H1 (cell line): ENCODE measurements at regions not wholly inside any gene's neighbourhood (a gene's known extent, or its start where the extent isn't known, plus 50 kb on each side); places are given as distances from the start of the nearest gene placed in this dataset.
"Not testable (repeated sequence)": the region's sequence is repeated elsewhere in the genome, so short reads cannot be mapped to it uniquely, and the experiment has no call there.

Experiments used
- CTCF ChIA-PET: fragments of 300-600 bp; sonication (Branson Sonifier 250); formaldehyde crosslinking; loops from one replicate; lab custom pipeline; 2021; ENCODE audit not compliant: partially characterized antibody; lab: Charles Lee
- POLR2A ChIA-PET: fragments of 300-600 bp; sonication (Branson Sonifier 250); formaldehyde crosslinking; loops from one replicate; lab custom pipeline; 2021; ENCODE audit warnings: inconsistent platforms; ENCODE audit not compliant: partially characterized antibody; lab: Charles Lee
- DNase-seq, 2 experiments: peaks; one replicate each; pipeline versions ENCODE4 v3.0.0 to v3.0.0-alpha.2; 2010 to 2022; ENCODE audit warnings: low spot score in 2 of 2, low read depth in 1 of 2, mixed read lengths in 1 of 2
- FAIRE-seq: peaks from 2 replicates; lab custom pipeline; 2011; peaks lifted over from hg19 to GRCh38; lab: Jason Lieb, UNC
- H2AFZ ChIP-seq: 2 replicates; pipeline ENCODE4 v1.8.1; 2012; ENCODE audit warnings: low read length, inconsistent platforms
- H2AK5ac ChIP-seq: 2 replicates; pipeline ENCODE4 v1.6.1; 2013; ENCODE audit warnings: low read depth, low read length
- H2BK120ac ChIP-seq: replicated peaks from 2 replicates; pipeline ENCODE3; 2013; ENCODE audit warnings: low read depth, low read length, inconsistent platforms
- H2BK12ac ChIP-seq: 2 replicates; pipeline ENCODE4 v1.6.1; 2013; ENCODE audit warnings: low read depth, low read length
- H2BK15ac ChIP-seq: 2 replicates; pipeline ENCODE4 v1.6.1; 2013; ENCODE audit warnings: low read length
- H2BK20ac ChIP-seq: 2 replicates; pipeline ENCODE4 v1.6.1; 2013; ENCODE audit warnings: low read length
- H2BK5ac ChIP-seq: 2 replicates; pipeline ENCODE4 v1.6.1; 2013; ENCODE audit warnings: low read depth, low read length
- H3K14ac ChIP-seq: 2 replicates; pipeline ENCODE4 v1.6.1; 2013; ENCODE audit warnings: inconsistent platforms; ENCODE audit not compliant: insufficient read length
- H3K18ac ChIP-seq: 2 replicates; pipeline ENCODE4 v1.6.1; 2013; ENCODE audit warnings: low read length; ENCODE audit errors: extremely low read depth
- H3K23ac ChIP-seq: 2 replicates; pipeline ENCODE4 v1.6.1; 2013; ENCODE audit warnings: inconsistent platforms; ENCODE audit not compliant: insufficient read length
- H3K23me2 ChIP-seq: 2 replicates; pipeline ENCODE4 v1.6.1; 2013; ENCODE audit warnings: low read depth, low read length
- H3K27ac ChIP-seq: 2 replicates; pipeline ENCODE4 v1.6.1; 2011; ENCODE audit warnings: low read depth, low read length, inconsistent platforms
- H3K27me3 ChIP-seq, 4 experiments: replicated peaks in 1 of 4; 1 replicate in 1 of 4; 2 replicates in 3 of 4; pipeline versions ENCODE4 v1.6.1 to v1.8.1; 2011 to 2013; ENCODE audit warnings: low read length in 3 of 4, mild to moderate bottlenecking in 3 of 4, inconsistent platforms in 2 of 4, mixed read lengths in 2 of 4, moderate library complexity in 1 of 4; ENCODE audit not compliant: control insufficient read depth in 3 of 4, insufficient read depth in 3 of 4; ENCODE audit errors: extremely low read depth in 1 of 4
- H3K36me3 ChIP-seq, 4 experiments: 2 replicates each; pipeline versions ENCODE4 v1.6.1 to v1.8.1; 2011 to 2013; ENCODE audit warnings: mild to moderate bottlenecking in 4 of 4, low read length in 3 of 4, moderate library complexity in 2 of 4, control low read depth in 1 of 4, inconsistent platforms in 1 of 4; ENCODE audit not compliant: insufficient read depth in 4 of 4, control insufficient read depth in 2 of 4
- H3K4ac ChIP-seq: replicated peaks from 2 replicates; pipeline ENCODE3; 2013; ENCODE audit warnings: low read length, low read depth, mixed read lengths, inconsistent platforms; ENCODE audit not compliant: insufficient read length
- H3K4me1 ChIP-seq, 4 experiments: replicated peaks in 1 of 4; 1 replicate in 1 of 4; 2 replicates in 3 of 4; pipeline versions ENCODE4 v1.6.1 to v1.8.1; 2011 to 2013; ENCODE audit warnings: low read length in 3 of 4, inconsistent platforms in 2 of 4, mixed read lengths in 1 of 4; ENCODE audit not compliant: insufficient read depth in 4 of 4, control insufficient read depth in 3 of 4
- H3K4me2 ChIP-seq, 2 experiments: 2 replicates each; pipeline versions ENCODE4 v1.6.1 to v1.8.1; 2011 to 2013; ENCODE audit warnings: low read depth in 2 of 2, low read length in 2 of 2, control low read depth in 1 of 2, inconsistent platforms in 1 of 2, mild to moderate bottlenecking in 1 of 2; ENCODE audit not compliant: insufficient read depth in 1 of 2
- H3K4me3 ChIP-seq, 4 experiments: fragments of 200-600, 300-600 bp in 1 of 4; sonication (generic), shearing (Covaris generic), sonication (Bioruptor Twin) in 1 of 4; 2 replicates each; pipeline versions ENCODE4 v1.5.1 to v1.8.1; 2011 to 2016; ENCODE audit warnings: low read length in 4 of 4, low read depth in 3 of 4, control low read depth in 2 of 4, inconsistent platforms in 2 of 4, mild to moderate bottlenecking in 2 of 4, mixed read lengths in 1 of 4, moderate library complexity in 1 of 4; ENCODE audit not compliant: insufficient read depth in 2 of 4; ENCODE audit errors: extremely low read depth in 1 of 4
- H3K56ac ChIP-seq: replicated peaks from 2 replicates; pipeline ENCODE3; 2013; ENCODE audit warnings: low read depth, mild to moderate bottlenecking, mixed read lengths, low read length, inconsistent platforms; ENCODE audit not compliant: insufficient read length
- H3K79me1 ChIP-seq: 2 replicates; pipeline ENCODE4 v1.6.1; 2013; ENCODE audit warnings: low read depth, low read length, control low read depth
- H3K79me2 ChIP-seq, 2 experiments: 2 replicates each; pipeline versions ENCODE4 v1.6.1 to v1.8.1; 2012 to 2013; ENCODE audit warnings: low read length in 2 of 2, mild to moderate bottlenecking in 2 of 2, inconsistent platforms in 1 of 2; ENCODE audit not compliant: insufficient read depth in 2 of 2, control insufficient read depth in 1 of 2
- H3K9ac ChIP-seq, 4 experiments: replicated peaks in 1 of 4; 1 replicate in 1 of 4; 2 replicates in 3 of 4; pipeline versions ENCODE4 v1.6.1 to v1.8.1; 2011 to 2013; ENCODE audit warnings: low read depth in 3 of 4, low read length in 3 of 4, control low read depth in 2 of 4, mild to moderate bottlenecking in 2 of 4, moderate library complexity in 2 of 4, inconsistent platforms in 1 of 4; ENCODE audit errors: extremely low read depth in 1 of 4
- H3K9me3 ChIP-seq, 2 experiments: 2 replicates each; pipeline versions ENCODE4 v1.6.1 to v1.8.1; 2012 to 2013; ENCODE audit warnings: mild to moderate bottlenecking in 2 of 2, moderate library complexity in 2 of 2, control low read depth in 1 of 2, inconsistent platforms in 1 of 2, low read depth in 1 of 2, low read length in 1 of 2, mixed read lengths in 1 of 2; ENCODE audit not compliant: insufficient read depth in 2 of 2
- H4K20me1 ChIP-seq, 2 experiments: replicated peaks in 1 of 2; 2 replicates each; pipeline versions ENCODE3 to v1.8.1; 2011 to 2013; ENCODE audit warnings: inconsistent platforms in 2 of 2, low read length in 2 of 2, mild to moderate bottlenecking in 1 of 2; ENCODE audit not compliant: insufficient read depth in 2 of 2, control insufficient read depth in 1 of 2
- H4K5ac ChIP-seq: 2 replicates; pipeline ENCODE4 v1.6.1; 2013; ENCODE audit warnings: low read length, low read depth, mixed read lengths, inconsistent platforms; ENCODE audit not compliant: insufficient read length
- H4K8ac ChIP-seq: 2 replicates; pipeline ENCODE4 v1.8.0; 2013; ENCODE audit warnings: mild to moderate bottlenecking, moderate library complexity, low read length, inconsistent platforms; ENCODE audit not compliant: insufficient read depth; ENCODE audit errors: extremely low read depth
- H4K91ac ChIP-seq: replicated peaks from 2 replicates; pipeline ENCODE3; 2013; ENCODE audit warnings: low read length, mixed read lengths, inconsistent platforms; ENCODE audit not compliant: insufficient read length
- WGBS, 2 experiments: shearing (Covaris generic) in 1 of 2; methylation state at CpG; one replicate each; pipeline versions ENCODE4 v1.1.6 to v1.1.7; 2013 to 2015; ENCODE audit warnings: low lambda C conversion rate in 2 of 2, mixed read lengths in 2 of 2, inconsistent platforms in 1 of 2, low coverage in 1 of 2, missing lambda C conversion rate in 1 of 2; ENCODE audit not compliant: insufficient replicate concordance in 2 of 2, insufficient coverage in 1 of 2, insufficient read length in 1 of 2; ENCODE audit errors: extremely low coverage in 1 of 2, missing lambda C conversion rate in 1 of 2; 5-methylcytosine and 5-hydroxymethylcytosine counted together

DNA sequence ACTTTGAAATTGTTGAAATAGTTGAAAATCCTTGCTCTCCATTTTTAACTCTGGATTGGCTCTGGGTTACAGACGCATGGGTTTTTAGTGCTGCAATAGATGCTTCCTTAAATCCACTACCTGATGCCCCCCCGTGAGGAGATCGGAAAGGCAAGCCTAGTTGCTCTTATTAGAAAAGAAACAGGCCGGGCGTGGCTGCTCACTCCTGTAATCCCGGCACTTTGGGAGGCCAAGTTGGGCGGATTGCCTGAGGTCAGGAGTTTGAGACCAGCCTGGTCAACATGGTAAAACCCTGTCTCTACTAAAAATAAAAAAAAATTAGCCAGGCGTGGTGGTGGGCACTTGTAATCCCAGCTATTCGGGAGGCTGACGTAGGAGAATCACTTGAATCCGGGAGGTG, 202.0 kb upstream of the FOXK1 start:
- DNase-seq, H2BK15ac ChIP-seq, H3K4me3 ChIP-seq, POLR2A ChIA-PET, H4K91ac ChIP-seq, H2BK12ac ChIP-seq, H3K56ac ChIP-seq, H3K23me2 ChIP-seq, H4K5ac ChIP-seq, H2AK5ac ChIP-seq, H2BK120ac ChIP-seq, H3K36me3 ChIP-seq, H3K79me1 ChIP-seq, H4K20me1 ChIP-seq, H3K4me2 ChIP-seq, H3K27ac ChIP-seq, H4K8ac ChIP-seq, H3K27me3 ChIP-seq, H3K14ac ChIP-seq, H2BK20ac ChIP-seq, H3K18ac ChIP-seq, H2BK5ac ChIP-seq, FAIRE-seq, H3K4me1 ChIP-seq, H3K23ac ChIP-seq, H3K9ac ChIP-seq, H2AFZ ChIP-seq, H3K79me2 ChIP-seq, H3K4ac ChIP-seq: not testable (repeated sequence)
- CTCF ChIA-PET, result interaction anchor here (0.6 to 1.5 kb wide), 7 partner anchors 82 to 319 kb away, joined by 3 to 9 read pairs (median 3); no protein-coding TSS in a partner anchor
- peaks cover 16 to 17% of the 10 kb centered on the region in 2 experiments; a peak in 3 of 4 replicates for H3K9me3 ChIP-seq
- WGBS, 2 experiments, result 92% methylated on average over 11 of the region's 11 CpGs; no CpG with 5 or more reads in 1 of the 2 experiments
